ENCODE measurements at regions not wholly inside any gene's neighbourhood (a gene's known extent, or its start where the extent isn't known, plus 50 kb on each side); places are given as distances from the start of the nearest gene placed in this dataset.

- TF ChIP-seq YY1 (IDR thresholded peaks at IDR 0.05; ENCODE audit: extremely low read depth, insufficient replicate concordance, low read depth, low read length): no peak
- TF ChIP-seq POLR2A (IDR thresholded peaks at IDR 0.05; ENCODE audit: borderline replicate concordance, extremely low read depth, insufficient read depth, insufficient read length): no peak
- no peak for TF ChIP-seq CTCF (IDR thresholded peaks at IDR 0.05 in 2 of 3, conservative IDR thresholded peaks at IDR 0.05 in 1 of 3; ENCODE audit: borderline replicate concordance in 1 of 3, insufficient read depth in 1 of 3, low read depth in 2 of 3, low read length in 2 of 3)
Measured at GRCh38 chr22:49193901-49194465, 633.7 kb downstream of the BRD1 start.
